HEK293T (cell line): ENCODE measurements at regions not wholly inside any gene's neighbourhood (a gene's known extent, or its start where the extent isn't known, plus 50 kb on each side); places are given as distances from the start of the nearest gene placed in this dataset.

Experiments used
- CTCF ChIA-PET: fragments of 350-600 bp; formaldehyde crosslinking; extraction: SDS; loops from one replicate; lab custom pipeline; 2021; ENCODE audit warnings: antibody characterized with exemption, inconsistent platforms; lab: Yijun Ruan, JAX
- POLR2A ChIA-PET: fragments of 350-600 bp; formaldehyde crosslinking; extraction: SDS; loops from one replicate; lab custom pipeline; 2020; ENCODE audit warnings: antibody characterized with exemption, inconsistent platforms; lab: Yijun Ruan, JAX
- DNase-seq: peaks from one replicate; pipeline ENCODE4 v3.0.0; 2012; ENCODE audit warnings: mixed read lengths; ENCODE audit errors: extremely low spot score
- ARNT ChIP-seq: fragments of 450-650 bp; IDR thresholded peaks from 2 replicates; pipeline ENCODE4 v1.6.1; 2017; ENCODE audit warnings: mild to moderate bottlenecking
- BHLHE40 ChIP-seq: fragments of 450-650 bp; IDR thresholded peaks from 2 replicates; pipeline ENCODE4 v1.6.1; 2016; ENCODE audit warnings: mild to moderate bottlenecking, moderate library complexity, borderline replicate concordance
- CTBP1 ChIP-seq: fragments of 450-650 bp; IDR thresholded peaks from 2 replicates; pipeline ENCODE4 v1.6.1; 2016; ENCODE audit warnings: borderline replicate concordance
- ELF4 ChIP-seq: fragments of 450-650 bp; IDR thresholded peaks from 2 replicates; pipeline ENCODE4 v1.6.1; 2017; ENCODE audit warnings: antibody characterized with exemption
- FOXA1 ChIP-seq: fragments of 450-650 bp; IDR thresholded peaks from 2 replicates; pipeline ENCODE4 v1.6.1; 2016; ENCODE audit warnings: mild to moderate bottlenecking
- FOXK2 ChIP-seq: fragments of 450-650 bp; IDR thresholded peaks from 2 replicates; pipeline ENCODE4 v1.6.1; 2016; ENCODE audit warnings: mild to moderate bottlenecking
- FOXM1 ChIP-seq: fragments of 450-650 bp; IDR thresholded peaks from 2 replicates; pipeline ENCODE4 v1.6.1; 2017; ENCODE audit warnings: mild to moderate bottlenecking, borderline replicate concordance
- HDGF ChIP-seq: fragments of 450-650 bp; IDR thresholded peaks from 2 replicates; pipeline ENCODE4 v1.6.1; 2017; ENCODE audit warnings: antibody characterized with exemption, borderline replicate concordance
- L3MBTL2 ChIP-seq: fragments of 450-650 bp; conservative IDR thresholded peaks from 2 replicates; pipeline ENCODE4 v1.6.1; 2016; ENCODE audit warnings: mild to moderate bottlenecking
- LEF1 ChIP-seq: fragments of 450-650 bp; IDR thresholded peaks from 2 replicates; pipeline ENCODE4 v1.6.1; 2017; ENCODE audit warnings: mild to moderate bottlenecking, borderline replicate concordance
- NFRKB ChIP-seq: fragments of 450-650 bp; IDR thresholded peaks from 2 replicates; pipeline ENCODE4 v1.6.1; 2016; ENCODE audit warnings: mild to moderate bottlenecking, moderate library complexity
- PKNOX1 ChIP-seq: fragments of 450-650 bp; IDR thresholded peaks from 2 replicates; pipeline ENCODE4 v1.6.1; 2016
- SP1 ChIP-seq: fragments of 450-650 bp; IDR thresholded peaks from 2 replicates; pipeline ENCODE4 v1.6.1; 2017
- SUZ12 ChIP-seq: fragments of 450-650 bp; IDR thresholded peaks from 2 replicates; pipeline ENCODE4 v1.6.1; 2016; ENCODE audit warnings: mild to moderate bottlenecking
- TARDBP ChIP-seq: fragments of 450-650 bp; IDR thresholded peaks from 2 replicates; pipeline ENCODE4 v1.6.1; 2016
- ZNF384 ChIP-seq: fragments of 450-650 bp; IDR thresholded peaks from 2 replicates; pipeline ENCODE4 v1.6.1; 2016

GRCh38 chr12:76707772-76708171 lies 56.1 kb upstream of the ZDHHC17 start:
- CTCF ChIA-PET, result no interaction called here
- no peak for DNase-seq
- POLR2A ChIA-PET, result no interaction called here
- TF ChIP-seq SP1 (no peak), TARDBP (no peak), FOXK2 (no peak), L3MBTL2 (no peak), SUZ12 (no peak), ELF4 (no peak), BHLHE40 (no peak), ZNF384 (no peak), FOXM1 (no peak), HDGF (no peak), NFRKB (no peak), LEF1 (no peak), PKNOX1 (no peak), FOXA1 (no peak), CTBP1 (no peak), ARNT (no peak)

GRCh38 chr12:76708296-76708695 lies 55.6 kb upstream of the ZDHHC17 start:
- TF ChIP-seq L3MBTL2, result no peak
- no peak for DNase-seq
- POLR2A ChIA-PET, result no interaction called here

GRCh38 chr12:76711241-76711640 lies 52.7 kb upstream of the ZDHHC17 start:
- ChIA-PET POLR2A (no interaction called here), CTCF (no interaction called here)
- DNase-seq, result no peak
- TF ChIP-seq CTBP1 (no peak), BHLHE40 (no peak), ARNT (no peak), ZNF384 (no peak), NFRKB (no peak)

More at GRCh38 chr12:76708296-76708695, 55.6 kb upstream of the ZDHHC17 start:
- CTCF ChIA-PET, result no interaction called here

- no peak for TF ChIP-seq FOXK2
- TF ChIP-seq LEF1, result no peak
- no peak for TF ChIP-seq FOXA1
- no peak for DNase-seq
- ChIA-PET POLR2A (no interaction called here), CTCF (no interaction called here)
These were observed 50.8 kb upstream of the ZDHHC17 start for GRCh38 chr12:76713130-76713529.

- no peak for DNase-seq
- ChIA-PET CTCF (no interaction called here), POLR2A (no interaction called here)
- TF ChIP-seq FOXK2 (no peak), HDGF (no peak), PKNOX1 (no peak), FOXA1 (no peak), ELF4 (no peak), TARDBP (no peak), L3MBTL2 (no peak), LEF1 (no peak), SUZ12 (no peak), SP1 (no peak)
These were observed 49.9 kb upstream of the ZDHHC17 start for GRCh38 chr12:76713986-76714385.
